SU-DHL-6 (cell line): ENCODE measurements at regions not wholly inside any gene's neighbourhood (a gene's known extent, or its start where the extent isn't known, plus 50 kb on each side); places are given as distances from the start of the nearest gene placed in this dataset.

Experiments used
- H2AFZ ChIP-seq: fragments of 200-600 bp; sonication (generic); 2 replicates; pipeline ENCODE4 v1.6.1; 2014; ENCODE audit warnings: low read depth, mild to moderate bottlenecking, moderate library complexity, mixed read lengths, antibody characterized with exemption, low read length; ENCODE audit not compliant: severe bottlenecking
- H3F3A ChIP-seq: fragments of 200-600 bp; shearing (Covaris generic); 2 replicates; pipeline ENCODE4 v1.6.0; 2016; ENCODE audit warnings: antibody characterized with exemption, mild to moderate bottlenecking; ENCODE audit not compliant: insufficient read depth
- H3K27ac ChIP-seq: fragments of 200-600 bp; sonication (generic); 2 replicates; pipeline ENCODE4 v1.5.1; 2016; ENCODE audit warnings: low read depth, mild to moderate bottlenecking, low read length, moderate library complexity, mixed read lengths
- H3K27me3 ChIP-seq: fragments of 200-600 bp; sonication (generic), shearing (Covaris generic); 2 replicates; pipeline ENCODE4 v1.6.0; 2014; ENCODE audit warnings: mild to moderate bottlenecking, low read length
- H3K36me3 ChIP-seq: fragments of 200-600 bp; sonication (generic); 2 replicates; pipeline ENCODE4 v1.6.1; 2014; ENCODE audit warnings: mild to moderate bottlenecking, low read length, mixed read lengths
- H3K4me2 ChIP-seq: fragments of 300-600, 200-600 bp; shearing (Covaris generic), sonication (generic); 2 replicates; pipeline ENCODE4 v1.6.0; 2014; ENCODE audit warnings: low read length, low read depth, mild to moderate bottlenecking; ENCODE audit not compliant: poor library complexity, severe bottlenecking
- H3K4me3 ChIP-seq: fragments of 200-600 bp; sonication (generic); 2 replicates; pipeline ENCODE4 v1.5.1; 2014; ENCODE audit warnings: antibody characterized with exemption, low read length, mild to moderate bottlenecking, mixed read lengths; ENCODE audit not compliant: insufficient read depth, poor library complexity, severe bottlenecking
- H3K79me2 ChIP-seq: fragments of 200-600 bp; sonication (generic); 2 replicates; pipeline ENCODE4 v1.6.1; 2014; ENCODE audit warnings: mild to moderate bottlenecking, low read length, moderate library complexity; ENCODE audit not compliant: insufficient read depth
- H3K9ac ChIP-seq: fragments of 200-600 bp; sonication (generic); 2 replicates; pipeline ENCODE4 v1.7.0; 2014; ENCODE audit warnings: mild to moderate bottlenecking, low read length
- H3K9me2 ChIP-seq: fragments of 200-600 bp; sonication (generic); replicated peaks from 2 replicates; pipeline ENCODE4 v1.6.1; 2014; ENCODE audit warnings: low read length; ENCODE audit not compliant: insufficient read depth
- H3K9me3 ChIP-seq: fragments of 200-600 bp; sonication (generic); 2 replicates; pipeline ENCODE4 v1.6.1; 2014; ENCODE audit warnings: low read length, mixed read lengths; ENCODE audit not compliant: insufficient read depth
- H4K20me1 ChIP-seq: fragments of 200-600 bp; sonication (generic); 2 replicates; pipeline ENCODE4 v1.6.1; 2014; ENCODE audit warnings: low read depth, mild to moderate bottlenecking, antibody characterized with exemption, low read length, moderate library complexity, mixed read lengths
- EZH2phosphoT487 ChIP-seq: fragments of 200-600 bp; sonication (generic), shearing (Covaris generic); conservative IDR thresholded peaks from 2 replicates; pipeline ENCODE4 v1.6.1; 2018; ENCODE audit warnings: mild to moderate bottlenecking, antibody characterized with exemption, low read length, moderate library complexity, mixed read lengths
- TF ChIP-seq, protein P1 (sequence below): fragments of 200-600 bp; sonication (generic); IDR thresholded peaks from one replicate; pipeline ENCODE4 v1.5.1; 2017; ENCODE audit warnings: antibody characterized with exemption, mild to moderate bottlenecking, low read length, moderate library complexity; ENCODE audit not compliant: insufficient read depth, poor library complexity, severe bottlenecking

DNA sequence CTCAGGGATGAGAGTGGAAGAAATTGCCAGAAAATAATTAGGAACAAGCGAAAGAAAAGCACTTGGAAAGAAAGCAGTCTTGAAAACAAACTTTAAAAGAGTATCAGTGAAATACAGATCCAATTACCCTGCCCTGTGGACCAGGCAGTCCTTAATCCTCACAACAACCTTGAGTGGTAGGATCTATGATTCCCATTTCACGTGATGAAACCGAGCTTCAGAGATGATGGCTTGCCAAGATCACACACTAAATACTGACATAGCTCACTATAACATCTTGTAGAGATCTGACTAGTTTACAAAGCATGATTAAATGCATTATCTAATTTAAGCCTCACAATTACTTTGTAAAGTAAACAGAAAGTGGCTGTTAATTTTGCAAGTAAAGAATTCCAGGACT, 55.5 kb upstream of the ABCA1 start:
- Histone ChIP-seq H3K27me3 (no peaks in the 10 kb centered on the region), H3F3A (no peaks in the 10 kb centered on the region), H3K9me2 (no peaks in the 10 kb centered on the region), H2AFZ (no peak overlapping the region), H3K4me3 (no peak overlapping the region), H3K36me3 (no peaks in the 10 kb centered on the region), H3K4me2 (no peak overlapping the region), H4K20me1 (no peaks in the 10 kb centered on the region), H3K9ac (no peak overlapping the region), H3K79me2 (no peaks in the 10 kb centered on the region), H3K9me3 (no peaks in the 10 kb centered on the region), H3K27ac (no peak overlapping the region)
- TF ChIP-seq, protein P1, sequence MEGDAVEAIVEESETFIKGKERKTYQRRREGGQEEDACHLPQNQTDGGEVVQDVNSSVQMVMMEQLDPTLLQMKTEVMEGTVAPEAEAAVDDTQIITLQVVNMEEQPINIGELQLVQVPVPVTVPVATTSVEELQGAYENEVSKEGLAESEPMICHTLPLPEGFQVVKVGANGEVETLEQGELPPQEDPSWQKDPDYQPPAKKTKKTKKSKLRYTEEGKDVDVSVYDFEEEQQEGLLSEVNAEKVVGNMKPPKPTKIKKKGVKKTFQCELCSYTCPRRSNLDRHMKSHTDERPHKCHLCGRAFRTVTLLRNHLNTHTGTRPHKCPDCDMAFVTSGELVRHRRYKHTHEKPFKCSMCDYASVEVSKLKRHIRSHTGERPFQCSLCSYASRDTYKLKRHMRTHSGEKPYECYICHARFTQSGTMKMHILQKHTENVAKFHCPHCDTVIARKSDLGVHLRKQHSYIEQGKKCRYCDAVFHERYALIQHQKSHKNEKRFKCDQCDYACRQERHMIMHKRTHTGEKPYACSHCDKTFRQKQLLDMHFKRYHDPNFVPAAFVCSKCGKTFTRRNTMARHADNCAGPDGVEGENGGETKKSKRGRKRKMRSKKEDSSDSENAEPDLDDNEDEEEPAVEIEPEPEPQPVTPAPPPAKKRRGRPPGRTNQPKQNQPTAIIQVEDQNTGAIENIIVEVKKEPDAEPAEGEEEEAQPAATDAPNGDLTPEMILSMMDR, result no peak
- TF ChIP-seq EZH2phosphoT487, result no peak

DNA sequence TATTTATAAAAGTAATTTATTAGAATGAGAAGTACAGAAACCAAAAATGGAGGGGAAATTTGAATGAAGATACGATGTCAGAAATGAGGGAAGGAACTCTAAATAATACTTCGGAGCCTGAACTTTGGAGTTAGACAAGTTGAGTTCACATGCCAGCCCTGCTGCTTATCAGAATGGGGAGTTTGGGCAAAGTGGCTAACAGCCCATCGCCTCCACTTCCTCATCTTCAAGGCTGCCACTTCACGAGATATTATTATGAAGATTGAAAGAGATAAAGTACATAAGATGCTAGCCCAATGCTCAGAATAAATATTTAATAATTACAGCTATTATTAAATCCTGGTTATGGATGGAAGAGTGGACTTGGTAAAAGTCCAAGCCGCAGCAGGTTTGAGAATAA, 56.2 kb upstream of the ABCA1 start:
- Histone ChIP-seq H4K20me1 (no peaks in the 10 kb centered on the region), H3K4me3 (no peak overlapping the region), H3K9me3 (no peaks in the 10 kb centered on the region), H3K9me2 (no peaks in the 10 kb centered on the region), H3F3A (no peaks in the 10 kb centered on the region), H2AFZ (no peak overlapping the region), H3K4me2 (no peak overlapping the region), H3K27me3 (no peaks in the 10 kb centered on the region), H3K79me2 (no peaks in the 10 kb centered on the region), H3K36me3 (no peaks in the 10 kb centered on the region), H3K27ac (no peak overlapping the region), H3K9ac (no peak overlapping the region)
- TF ChIP-seq EZH2phosphoT487, result no peak

- no peak for TF ChIP-seq EZH2phosphoT487
- TF ChIP-seq, protein P1, result no peak
- Histone ChIP-seq H3K79me2 (no peaks in the 10 kb centered on the region), H3K36me3 (no peaks in the 10 kb centered on the region), H3K9me2 (no peaks in the 10 kb centered on the region), H4K20me1 (no peaks in the 10 kb centered on the region), H3K4me2 (no peak overlapping the region), H3K9me3 (no peaks in the 10 kb centered on the region), H3K27me3 (no peaks in the 10 kb centered on the region), H3F3A (no peaks in the 10 kb centered on the region), H2AFZ (no peak overlapping the region), H3K27ac (no peak overlapping the region), H3K4me3 (no peak overlapping the region), H3K9ac (no peak overlapping the region)
Observed at GRCh38 chr9:104984542-104984941, 56.6 kb upstream of the ABCA1 start.

DNA sequence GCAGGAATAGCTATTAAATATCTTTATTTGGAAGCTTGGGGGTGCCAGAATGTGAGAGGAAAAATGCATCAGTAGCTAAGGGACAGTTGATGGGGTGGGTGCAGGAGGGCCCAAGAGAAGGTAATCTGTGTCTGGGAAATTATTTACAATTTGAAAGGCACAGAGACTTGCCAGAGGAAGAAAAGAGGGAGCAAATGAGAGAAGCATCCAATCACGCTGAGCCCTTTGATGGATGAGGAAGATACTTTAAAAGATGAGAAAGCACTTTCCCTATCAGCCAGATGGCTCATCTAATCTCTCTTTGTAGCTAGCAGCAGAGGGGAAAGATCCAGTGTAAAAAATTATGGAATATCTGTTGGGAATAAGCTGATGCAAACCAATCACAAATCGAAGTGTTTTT, 57.0 kb upstream of the ABCA1 start:
- Histone ChIP-seq H3K36me3 (no peaks in the 10 kb centered on the region), H3F3A (no peaks in the 10 kb centered on the region), H4K20me1 (no peaks in the 10 kb centered on the region), H2AFZ (no peak overlapping the region), H3K79me2 (no peaks in the 10 kb centered on the region), H3K4me3 (no peak overlapping the region), H3K27ac (no peak overlapping the region), H3K9me2 (no peaks in the 10 kb centered on the region), H3K9ac (no peak overlapping the region), H3K9me3 (no peaks in the 10 kb centered on the region), H3K27me3 (no peaks in the 10 kb centered on the region), H3K4me2 (no peak overlapping the region)
- TF ChIP-seq EZH2phosphoT487, result no peak
- TF ChIP-seq, protein P1, result no peak
